Hematopoietic multipotent progenitor cell treated with erythropoietin and hydrocortisone succinate and interleukin-3 and kit ligand, for 8 days (in vitro differentiated cells): ENCODE measurements at regions not wholly inside any gene's neighbourhood (a gene's known extent, or its start where the extent isn't known, plus 50 kb on each side); places are given as distances from the start of the nearest gene placed in this dataset.

Experiments
- DNase-seq: peaks from one replicate; pipeline ENCODE4 v3.0.0-alpha.2; 2015

GRCh38 chr9:86893811-86894490 lies 53.4 kb downstream of the GAS1 start:
- DNase-seq, result no peak

- no peak for DNase-seq
These were observed 54.7 kb downstream of the GAS1 start for GRCh38 chr9:86892576-86892975.

DNA sequence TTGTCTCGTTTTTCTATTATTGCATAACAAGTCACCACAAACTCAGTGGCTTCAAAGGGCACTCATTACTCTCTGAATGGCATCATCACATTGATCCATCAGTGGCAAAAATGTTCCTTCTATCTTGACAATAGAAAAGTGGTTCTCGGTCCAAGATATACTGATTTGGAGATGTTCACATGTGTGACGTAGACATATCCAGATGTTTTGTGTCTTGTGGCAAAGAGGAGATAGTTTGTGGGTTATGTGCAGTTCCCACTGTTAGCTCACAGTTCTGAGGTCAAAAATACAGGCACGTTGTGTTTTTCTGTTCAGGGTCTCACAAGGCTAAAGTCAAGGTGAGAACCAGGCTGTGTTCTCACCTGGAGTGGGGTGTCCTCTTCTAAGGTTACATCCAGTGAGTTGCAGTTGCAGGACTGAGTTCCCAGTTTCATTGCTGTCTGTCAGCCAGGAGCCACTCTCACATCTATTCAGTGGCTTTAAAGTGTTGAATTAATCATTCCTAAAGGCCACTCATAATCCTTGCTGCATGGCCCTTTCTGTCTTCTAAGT lies 55.3 kb downstream of the GAS1 start:
- no peak for DNase-seq

- no peak for DNase-seq
These were observed 56.2 kb downstream of the GAS1 start for GRCh38 chr9:86891091-86891490.

DNA sequence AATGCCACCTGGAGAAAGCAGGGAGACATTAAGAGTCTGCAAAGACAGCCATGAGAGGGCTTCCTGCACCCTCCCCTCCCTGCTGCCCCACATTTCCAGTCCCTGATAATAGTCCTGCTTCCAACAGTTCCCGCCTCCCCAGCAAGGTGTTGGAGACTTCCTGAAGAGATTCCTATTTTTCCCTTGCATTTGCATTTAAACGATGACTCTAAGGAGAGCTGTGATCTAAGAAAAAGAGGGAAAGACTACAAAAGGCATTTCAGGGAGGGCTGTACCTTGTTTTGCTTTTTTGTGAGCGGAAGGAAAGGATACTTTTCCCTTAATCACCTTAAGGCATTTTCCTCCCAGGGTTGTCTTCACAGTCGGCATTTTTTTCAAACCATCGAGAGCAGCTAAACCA lies 62.1 kb downstream of the GAS1 start:
- no peak for DNase-seq

DNA sequence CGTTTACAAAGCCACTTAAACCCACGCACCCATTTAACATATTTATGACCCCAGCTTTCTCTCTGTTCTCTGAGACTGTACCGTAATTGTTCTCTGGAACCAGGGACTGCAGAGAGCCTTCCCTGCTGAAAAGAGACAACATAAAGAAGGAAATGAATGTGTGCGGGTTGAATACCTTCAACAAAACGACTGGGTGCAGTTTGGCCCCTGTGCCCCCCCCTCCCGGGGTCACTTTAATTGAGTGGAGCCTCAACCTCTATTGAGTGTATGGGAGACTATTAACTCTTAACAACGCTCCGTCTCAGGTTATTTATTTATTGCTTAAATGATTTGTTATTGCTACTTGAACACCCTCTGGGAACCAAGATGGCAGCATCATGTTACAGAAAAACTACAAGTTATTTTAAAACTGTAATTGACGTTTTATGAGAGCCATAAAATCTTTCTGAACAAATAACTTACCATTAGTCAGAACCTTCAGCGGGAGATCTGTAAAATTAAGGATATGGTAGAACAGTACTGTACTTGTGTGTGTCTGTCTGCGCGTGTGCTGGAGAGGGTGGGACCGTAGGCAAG lies 70.6 kb downstream of the GAS1 start:
- no peak for DNase-seq

DNA sequence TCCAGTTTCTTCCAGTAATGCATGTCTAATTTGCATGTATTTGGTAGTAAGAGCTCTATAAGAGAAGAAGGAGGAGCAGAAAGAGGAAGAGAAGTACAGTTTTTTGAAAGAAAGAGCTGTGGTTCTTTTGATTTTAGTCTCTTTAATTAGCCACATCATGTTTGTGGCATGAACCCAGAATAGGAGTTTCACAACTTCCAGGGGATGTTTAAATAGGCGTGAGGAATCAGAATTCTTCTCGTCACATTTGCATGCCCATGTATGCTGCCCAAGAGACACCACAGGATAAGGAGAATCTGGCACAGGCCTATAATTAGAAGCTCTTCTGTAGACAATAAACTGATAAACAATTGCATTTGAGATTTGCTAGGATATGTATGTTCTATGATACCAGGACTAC lies 78.7 kb downstream of the GAS1 start:
- no peak for DNase-seq

DNA sequence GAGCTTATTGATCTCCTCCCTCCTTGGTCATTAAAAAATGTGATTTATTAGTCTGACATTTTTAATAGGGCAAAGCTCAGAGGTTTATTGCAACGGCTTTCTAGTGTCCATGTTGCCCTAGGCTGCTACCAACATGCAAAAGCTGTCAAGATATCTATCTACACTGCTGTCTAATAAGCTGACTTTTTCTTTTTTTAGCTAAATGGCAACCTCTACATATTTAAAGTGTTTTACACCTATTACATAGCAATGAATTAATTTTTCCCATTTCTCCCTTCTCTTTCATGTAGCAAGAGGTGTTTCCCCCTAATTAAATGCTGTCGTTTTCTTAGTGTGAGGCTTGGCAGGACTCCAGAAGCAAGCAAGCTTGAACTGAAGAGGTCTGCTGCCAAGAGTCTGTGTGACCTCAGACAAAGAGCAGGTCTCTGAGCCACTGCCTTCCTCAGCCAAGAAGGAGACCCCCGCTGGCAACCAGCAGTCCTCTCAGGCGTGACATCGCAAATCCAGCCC lies 79.4 kb downstream of the GAS1 start:
- DNase-seq, result no peak

- no peak for DNase-seq
These were observed 81.4 kb downstream of the GAS1 start for GRCh38 chr9:86865952-86866351.

DNA sequence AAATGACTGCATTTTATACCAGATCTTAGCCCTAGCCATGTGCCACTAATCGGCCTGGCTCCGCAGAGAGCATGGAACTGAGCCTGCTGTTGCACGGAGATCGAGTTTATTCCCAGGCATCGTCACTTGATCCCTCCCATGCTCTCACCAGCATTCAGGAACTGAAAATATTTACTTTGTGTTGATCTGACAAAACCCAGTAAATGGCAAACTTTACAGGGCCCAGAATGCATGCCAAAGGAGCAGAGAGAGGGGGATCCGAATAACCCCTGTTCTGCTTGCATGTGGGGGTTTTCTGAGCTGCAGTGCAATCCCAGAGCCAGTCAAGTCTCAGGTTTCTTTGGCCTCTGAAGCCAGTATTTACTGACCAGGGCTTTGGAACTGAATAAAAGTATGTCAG lies 87.3 kb downstream of the GAS1 start:
- DNase-seq, result no peak

DNA sequence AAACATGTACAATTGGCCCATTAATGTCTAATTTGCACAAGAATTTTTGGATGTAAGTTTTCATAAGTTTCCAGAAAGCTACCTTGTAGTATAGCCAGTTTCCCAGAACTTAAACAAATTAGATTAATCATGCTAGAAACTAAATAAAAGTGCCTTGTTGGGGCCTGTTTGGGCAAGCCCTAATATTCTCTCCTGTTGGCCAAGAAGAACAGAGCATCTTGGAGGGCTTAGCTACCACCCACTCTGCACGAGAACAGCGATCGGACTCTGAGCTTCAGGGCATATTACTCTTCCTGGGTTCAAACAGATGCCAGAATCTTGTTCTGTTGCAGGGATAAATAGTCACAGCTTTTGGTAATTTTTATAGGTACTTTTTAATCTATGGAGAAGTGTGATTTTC lies 88.2 kb downstream of the GAS1 start:
- no peak for DNase-seq

DNA sequence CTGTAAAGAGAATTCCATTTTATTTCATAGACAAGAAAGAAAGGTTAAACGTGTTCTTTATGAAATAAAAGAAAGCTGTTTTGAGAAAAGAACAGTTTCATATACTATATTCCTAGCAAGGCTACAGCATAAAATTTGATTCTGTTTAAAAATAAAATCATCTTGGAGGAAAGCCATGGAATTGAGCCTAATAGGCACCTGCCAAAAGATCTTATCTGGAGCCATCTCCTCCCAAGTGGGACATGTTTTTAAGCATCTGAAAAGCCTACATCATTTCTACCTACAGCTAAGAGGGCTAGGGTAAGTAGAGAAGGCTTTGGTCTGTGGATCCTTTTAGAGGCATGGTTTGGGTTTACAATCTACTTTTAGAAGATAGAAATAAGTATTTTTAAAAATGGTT lies 89.3 kb downstream of the GAS1 start:
- DNase-seq, result no peak

DNA sequence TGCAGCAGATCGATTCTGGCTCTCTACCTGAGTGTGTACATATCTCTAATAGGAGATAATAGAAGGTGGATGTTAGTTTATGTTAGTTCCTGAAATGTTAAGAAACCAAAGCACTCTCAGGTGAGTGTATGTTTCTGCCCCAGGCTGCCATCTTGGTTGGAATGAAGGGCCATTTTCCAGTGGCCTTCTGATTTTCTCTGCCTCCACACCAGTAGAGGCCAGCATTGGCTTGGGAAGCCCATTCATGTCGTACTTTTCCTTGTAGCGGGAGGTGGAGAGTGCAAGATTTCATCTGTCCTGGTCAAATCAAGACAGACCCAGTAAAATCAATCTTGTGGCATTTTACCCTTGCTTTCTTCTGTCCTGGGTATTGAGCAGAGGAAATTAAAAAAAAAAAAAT lies 91.0 kb downstream of the GAS1 start:
- no peak for DNase-seq

GRCh38 chr9:86854898-86855523 lies 92.3 kb downstream of the GAS1 start:
- no peak for DNase-seq

- no peak for DNase-seq
These were observed 100.7 kb downstream of the GAS1 start for GRCh38 chr9:86846656-86847055.

- no peak for DNase-seq
These were observed 104.1 kb downstream of the GAS1 start for GRCh38 chr9:86843206-86843605.

DNA sequence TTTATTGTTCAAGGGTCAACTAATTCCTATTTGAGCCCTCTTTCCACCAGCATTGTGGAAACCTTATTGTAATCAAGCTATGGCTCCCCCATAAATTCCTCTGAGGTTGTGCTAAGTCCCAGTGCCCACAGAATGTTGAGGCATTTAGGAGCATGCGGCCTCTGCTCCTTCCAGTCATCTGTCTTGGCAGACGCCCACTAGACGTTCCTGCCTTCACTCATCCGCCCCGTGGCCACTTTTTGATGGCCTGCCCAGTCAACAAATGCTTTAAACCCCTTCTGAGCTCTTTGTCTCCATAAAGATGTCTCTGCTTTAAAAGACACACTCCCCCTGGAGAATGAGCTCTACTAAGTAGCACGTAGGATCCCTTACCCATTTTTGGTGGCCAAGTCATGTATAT lies 104.7 kb downstream of the GAS1 start:
- no peak for DNase-seq

- no peak for DNase-seq
These were observed 107.8 kb downstream of the GAS1 start for GRCh38 chr9:86839522-86839921.

GRCh38 chr9:86838519-86839497 lies 108.5 kb downstream of the GAS1 start:
- no peak for DNase-seq

DNA sequence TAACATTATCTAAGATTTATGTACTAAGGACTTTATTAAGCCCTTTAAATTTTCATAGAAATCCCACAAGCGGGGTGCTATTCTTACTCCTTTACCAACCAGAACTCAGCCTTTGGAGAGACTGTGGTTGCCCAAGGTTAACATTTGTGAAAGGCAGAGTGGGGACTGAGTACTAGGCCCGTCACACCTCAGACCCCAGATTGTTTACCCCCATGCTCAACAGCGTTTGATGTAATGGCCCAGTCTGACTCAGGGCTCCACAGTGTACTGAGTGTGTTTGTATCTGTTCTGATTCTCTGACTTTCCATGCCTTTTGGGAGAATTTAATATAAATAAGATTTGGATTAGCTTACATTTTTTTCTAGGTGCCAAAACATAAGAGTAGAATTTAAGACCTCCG lies 110.0 kb downstream of the GAS1 start:
- no peak for DNase-seq

DNA sequence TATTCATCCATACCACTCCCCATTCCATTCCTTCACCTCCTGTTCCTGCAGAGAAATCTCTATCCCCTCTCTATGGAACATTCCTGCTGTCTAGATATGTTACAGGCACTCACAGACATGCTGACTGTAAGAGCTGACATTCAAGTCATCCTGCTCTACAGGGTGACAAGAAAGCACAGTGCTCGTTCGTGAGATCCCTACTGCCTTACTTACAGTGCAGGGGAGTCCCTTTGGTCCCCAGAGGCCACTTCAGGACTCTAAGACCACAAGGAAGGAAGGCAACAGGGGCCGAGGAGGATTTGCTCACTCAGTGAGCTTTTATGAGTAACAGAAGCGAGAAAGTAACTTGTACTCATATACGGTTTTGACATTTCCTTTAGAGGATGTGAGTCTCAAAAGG lies 110.5 kb downstream of the GAS1 start:
- DNase-seq, result no peak

DNA sequence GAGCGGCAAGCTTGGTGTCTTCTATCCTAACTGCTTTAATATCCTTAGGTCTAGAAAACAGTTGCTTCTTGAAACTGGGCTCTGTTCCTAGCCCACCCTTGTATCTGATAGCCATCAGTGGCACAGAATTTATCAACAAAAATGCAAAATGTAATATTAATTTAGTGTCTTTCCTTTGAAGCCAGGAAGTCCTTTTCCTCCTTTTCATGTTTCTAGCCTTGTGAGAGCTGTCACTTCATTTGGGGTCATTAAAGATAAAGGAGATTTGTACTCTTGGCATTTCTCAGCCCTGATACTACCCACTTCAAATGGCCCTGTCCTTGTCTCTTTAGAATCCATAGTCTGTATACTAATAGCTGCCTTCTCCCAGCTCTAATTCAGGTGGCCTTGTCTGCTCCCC lies 111.0 kb downstream of the GAS1 start:
- DNase-seq, result no peak

DNA sequence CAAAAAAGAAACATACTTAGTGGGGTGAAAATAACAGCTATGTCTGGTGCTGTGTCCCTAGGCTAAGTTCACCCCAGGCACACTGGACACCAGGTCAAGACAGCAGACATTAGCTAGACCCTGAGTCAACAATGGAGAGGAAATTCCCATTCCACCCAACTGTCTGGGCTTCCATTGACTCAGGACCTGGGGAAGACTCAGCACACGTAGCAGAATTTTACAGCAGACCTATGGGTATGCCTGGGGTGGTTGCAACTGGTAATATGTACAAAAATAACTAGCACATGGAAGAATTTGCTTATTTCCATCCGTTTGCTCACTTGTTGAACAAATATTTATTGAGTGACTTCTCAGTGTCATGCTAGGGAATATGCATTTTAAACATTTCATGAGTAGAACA lies 117.0 kb downstream of the GAS1 start:
- DNase-seq, result no peak
